Dermis blood vessel endothelial cell (primary cell): ENCODE measurements at regions not wholly inside any gene's neighbourhood (a gene's known extent, or its start where the extent isn't known, plus 50 kb on each side); places are given as distances from the start of the nearest gene placed in this dataset.
"Not testable (repeated sequence)": the region's sequence is repeated elsewhere in the genome, so short reads cannot be mapped to it uniquely, and the experiment has no call there.

Experiments
- DNase-seq: peaks from one replicate; pipeline ENCODE4 v3.0.0; 2010

DNA sequence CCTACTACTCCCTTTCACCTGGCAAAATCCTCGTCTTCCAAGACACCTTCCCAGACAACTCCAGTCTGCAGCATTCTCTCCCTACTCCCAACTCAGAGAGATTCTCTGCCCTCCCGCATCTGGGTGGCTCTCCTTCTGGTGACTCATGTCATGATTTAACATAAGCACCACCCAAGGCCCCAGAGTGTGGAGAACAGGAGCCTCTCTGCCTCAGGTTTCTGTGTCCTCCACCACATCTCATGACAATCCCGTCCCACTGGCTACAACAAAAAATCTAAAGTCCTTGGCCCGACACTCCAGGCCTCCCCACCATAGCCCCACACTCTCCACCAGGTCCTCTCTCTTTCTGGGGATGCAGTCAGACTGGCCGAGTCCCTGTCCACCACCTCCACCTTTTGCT lies 197.1 kb downstream of the BCL11A start:
- no peak for DNase-seq

DNA sequence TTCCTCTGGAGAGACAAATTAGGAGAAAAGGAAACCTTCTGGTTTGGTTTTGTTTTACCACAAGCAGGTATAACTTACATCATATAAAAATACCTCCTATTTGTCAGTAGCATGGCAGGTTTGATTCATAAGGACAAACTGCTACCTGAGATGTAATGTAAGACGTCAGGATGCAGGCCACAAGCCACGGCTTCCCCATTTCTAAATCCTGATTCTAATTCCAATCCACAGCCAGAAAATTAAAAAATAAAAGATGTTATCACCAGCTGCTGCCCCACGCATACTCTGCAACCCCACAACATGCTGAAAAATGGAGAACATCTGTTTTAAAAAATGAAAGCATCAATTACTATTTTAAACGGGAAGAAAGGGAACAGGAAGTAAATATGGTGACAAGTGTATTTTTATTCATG lies 197.6 kb downstream of the BCL11A start:
- DNase-seq = no peak

DNA sequence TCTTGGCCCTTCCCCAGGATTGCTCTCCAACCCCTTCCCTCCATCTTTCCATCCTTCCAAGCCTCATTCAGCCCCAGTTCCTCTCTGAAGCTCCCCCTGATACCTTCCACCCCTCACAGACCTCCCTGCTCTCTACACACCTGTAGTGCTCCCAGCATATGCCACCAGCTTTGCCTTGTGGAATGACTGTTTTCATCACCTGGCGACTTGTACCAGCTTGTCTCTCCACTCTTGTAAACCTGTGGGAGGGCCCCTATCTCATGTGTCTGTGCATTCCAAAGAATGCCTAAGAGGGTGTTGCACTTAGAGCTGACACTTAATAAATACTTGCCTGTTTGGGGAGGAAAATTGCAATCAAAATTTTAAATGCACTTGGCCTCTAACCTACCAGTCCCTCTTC lies 198.7 kb downstream of the BCL11A start:
- no peak for DNase-seq

DNA sequence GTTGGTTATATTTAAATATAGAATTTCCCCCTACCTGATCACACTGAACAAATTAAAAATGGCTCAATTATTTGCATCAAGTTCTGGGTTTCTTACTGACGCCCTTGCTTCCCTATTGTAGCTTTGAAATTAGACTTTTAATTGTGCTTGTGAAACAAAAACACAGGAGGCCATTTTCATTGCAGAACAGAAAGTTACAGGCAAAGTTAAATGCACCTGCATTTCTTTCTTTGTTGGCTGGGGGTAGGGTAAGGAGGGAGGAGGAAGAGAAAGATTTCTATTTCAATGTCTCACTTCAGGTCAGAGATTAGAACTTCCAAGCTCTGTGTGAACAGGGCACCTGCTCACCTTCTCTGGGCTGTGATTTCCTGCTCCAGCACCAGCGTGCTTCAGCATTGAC lies 199.6 kb downstream of the BCL11A start:
- DNase-seq = no peak

DNA sequence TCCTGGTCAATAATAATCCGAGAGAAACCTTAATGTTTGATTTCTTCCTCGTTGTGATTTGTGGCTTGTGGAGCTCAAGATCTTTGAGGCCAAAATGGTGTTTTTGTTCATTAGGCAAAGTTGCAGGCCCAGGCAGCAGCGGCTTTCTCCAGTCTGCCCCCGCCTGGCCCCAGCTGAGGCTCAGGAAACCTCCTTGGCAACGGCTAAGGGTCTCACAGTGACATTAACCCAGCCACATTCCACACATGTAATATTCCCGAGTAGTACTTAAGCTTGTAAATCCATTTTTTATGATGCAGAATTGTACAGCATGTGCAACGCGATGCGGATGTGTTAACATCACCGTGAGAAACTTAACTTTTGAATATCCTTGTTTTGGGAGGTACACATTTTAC lies 200.1 kb downstream of the BCL11A start:
- no peak for DNase-seq

DNA sequence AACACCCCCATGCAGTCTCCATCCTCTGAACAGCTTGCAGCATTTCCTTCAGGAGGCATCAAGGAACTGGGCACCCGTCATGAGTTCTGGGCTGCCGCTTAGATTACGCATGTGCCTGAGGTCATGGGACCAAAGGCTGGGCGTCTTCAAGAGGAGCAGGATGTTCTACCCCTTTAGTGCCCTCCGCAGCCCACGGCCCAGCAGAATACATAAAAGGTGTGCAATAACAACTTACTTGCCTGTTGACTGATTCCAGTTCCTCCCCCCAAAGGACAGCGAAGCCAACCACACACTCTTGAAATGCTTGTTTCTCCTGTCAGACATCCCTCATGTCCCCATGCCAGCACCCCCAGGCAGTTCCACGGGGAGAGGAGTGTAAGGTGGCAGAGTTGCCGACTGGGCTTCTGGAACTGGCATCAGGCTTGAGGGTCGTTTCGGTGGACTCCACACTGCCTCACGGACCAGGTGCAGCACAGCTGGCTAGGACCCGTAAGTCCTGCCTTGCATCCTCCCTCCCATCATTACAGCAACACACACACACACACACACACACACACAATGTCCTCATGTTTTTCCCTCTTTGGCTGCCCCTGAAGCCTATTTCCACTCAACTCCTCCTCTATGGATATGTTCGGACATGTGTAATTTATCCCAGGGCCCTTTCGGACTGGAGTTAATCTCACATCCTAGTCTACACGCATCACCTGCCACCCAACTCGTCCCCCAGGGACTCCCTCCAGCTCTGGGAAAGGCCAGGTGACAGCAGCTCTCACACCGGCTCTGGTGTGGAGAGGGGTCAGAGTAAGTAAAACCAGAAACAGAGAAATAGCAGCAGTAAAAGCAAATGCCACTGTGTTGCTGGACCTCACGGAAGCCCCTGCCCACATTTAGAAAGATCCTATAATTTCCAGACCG lies 200.7 kb downstream of the BCL11A start:
- no peak for DNase-seq

DNA sequence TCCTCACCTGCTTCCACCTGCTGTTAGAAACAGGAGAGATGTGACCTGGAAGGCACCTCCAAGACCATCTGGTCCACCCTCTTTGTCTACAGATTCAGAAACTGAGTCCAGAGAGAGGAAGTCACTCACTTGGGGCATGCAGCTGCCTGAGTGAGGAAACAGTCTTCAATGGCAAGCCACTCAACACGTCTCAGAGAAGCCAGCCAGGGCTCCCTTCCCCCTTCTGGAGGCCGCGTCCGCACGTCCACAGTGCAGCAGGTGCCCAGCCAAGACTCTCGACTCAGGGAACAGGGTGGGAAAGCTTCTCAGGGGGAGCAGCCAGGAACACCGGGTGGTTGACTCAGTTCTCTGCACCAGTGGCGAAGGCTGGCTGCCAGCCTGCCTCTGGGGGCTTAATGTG lies 201.7 kb downstream of the BCL11A start:
- DNase-seq = no peak

DNA sequence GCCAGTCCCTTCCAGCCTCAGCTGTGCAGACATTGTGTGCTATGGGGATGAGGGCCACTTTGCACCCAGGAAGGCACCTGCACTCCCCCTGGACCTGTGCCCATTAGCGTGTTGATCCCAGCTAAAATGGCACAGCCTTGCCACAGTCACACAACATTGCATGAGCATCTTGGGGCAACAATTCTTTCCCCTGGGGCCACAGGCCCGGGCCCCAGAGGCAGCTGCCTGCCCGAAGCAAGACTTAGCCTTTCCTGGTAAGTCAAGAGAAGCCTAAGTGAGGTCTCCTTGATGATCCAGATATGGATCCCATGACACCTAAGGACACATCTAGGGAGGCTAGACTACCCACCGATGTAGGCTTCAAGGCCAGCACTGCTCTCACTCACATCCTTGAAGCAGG lies 202.1 kb downstream of the BCL11A start:
- DNase-seq = no peak

DNA sequence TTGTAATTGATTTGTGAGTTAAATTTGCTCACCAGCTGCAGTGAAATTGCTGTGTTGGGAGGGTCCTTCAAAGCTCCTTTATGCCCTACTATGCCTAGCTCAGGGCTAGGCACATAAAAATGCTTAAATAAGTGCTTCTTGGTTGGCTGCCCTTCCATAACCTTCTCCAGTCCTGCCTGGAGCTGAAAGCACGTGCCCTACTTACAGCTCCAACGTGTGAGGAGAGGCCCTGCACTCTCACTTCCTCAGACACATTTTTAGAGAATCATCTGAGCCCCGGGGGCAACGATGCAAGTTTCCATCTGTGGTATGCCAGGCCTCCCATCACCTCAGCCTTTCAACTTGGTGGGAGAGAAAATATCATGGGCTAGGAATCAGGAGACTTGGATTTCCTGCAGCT lies 202.7 kb downstream of the BCL11A start:
- no peak for DNase-seq

DNA sequence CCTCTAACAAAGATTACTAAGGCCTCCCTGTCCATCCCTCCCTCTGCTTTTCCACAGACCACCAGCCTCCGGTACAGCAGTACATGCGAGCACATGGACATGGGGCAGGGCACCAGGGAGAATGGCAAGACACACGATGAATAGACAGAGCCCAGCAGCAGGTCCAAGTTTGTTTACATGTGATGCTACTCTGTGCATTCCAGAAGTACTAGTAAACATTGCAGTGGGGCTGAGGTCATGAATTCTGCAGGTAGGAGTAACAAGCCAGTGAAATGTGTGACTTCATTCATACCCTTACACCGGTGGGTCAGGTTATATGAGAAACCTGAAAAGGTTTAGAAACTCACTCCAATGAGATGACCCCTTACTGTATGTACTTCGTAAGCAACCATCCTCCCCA lies 205.7 kb downstream of the BCL11A start:
- DNase-seq = no peak

DNA sequence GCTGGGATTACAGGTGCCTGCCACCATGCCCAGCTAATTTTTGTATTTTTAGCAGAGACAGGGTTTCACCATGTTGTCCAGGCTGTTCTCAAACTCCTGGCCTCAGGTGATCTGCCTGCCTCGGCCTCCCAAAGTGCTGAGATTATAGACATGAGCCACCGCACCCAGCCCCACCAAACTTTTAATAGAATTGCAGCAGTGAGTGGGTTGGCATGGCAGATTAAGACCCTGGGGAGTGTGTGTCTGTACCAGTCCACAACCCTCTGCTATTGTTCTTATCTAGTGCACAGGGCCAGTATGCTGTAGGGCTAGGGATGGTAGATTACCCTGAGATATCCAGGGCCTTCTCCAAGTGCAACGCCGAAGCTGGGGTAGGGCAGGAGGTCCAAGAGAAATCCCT lies 211.0 kb downstream of the BCL11A start:
- not testable (repeated sequence) for DNase-seq

DNA sequence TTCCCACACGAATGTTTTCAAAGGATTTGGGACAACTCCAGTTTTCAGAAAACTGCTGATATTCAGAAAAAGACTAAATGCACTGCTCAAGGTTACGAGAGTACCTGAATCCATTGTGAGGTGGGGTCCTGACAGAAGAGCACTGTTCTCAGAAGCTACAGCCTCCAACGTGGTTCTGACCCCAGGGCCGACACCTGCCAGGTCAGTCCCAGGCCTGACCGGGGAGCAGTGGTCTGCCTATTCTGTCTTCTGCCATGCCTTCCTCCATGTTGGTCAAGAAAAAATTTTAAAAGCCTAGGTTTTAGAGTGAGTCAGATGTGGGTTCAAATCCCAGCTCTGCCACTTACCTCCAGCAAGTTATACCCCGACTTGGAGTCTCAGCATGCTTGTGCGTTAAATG lies 212.3 kb downstream of the BCL11A start:
- DNase-seq = no peak

DNA sequence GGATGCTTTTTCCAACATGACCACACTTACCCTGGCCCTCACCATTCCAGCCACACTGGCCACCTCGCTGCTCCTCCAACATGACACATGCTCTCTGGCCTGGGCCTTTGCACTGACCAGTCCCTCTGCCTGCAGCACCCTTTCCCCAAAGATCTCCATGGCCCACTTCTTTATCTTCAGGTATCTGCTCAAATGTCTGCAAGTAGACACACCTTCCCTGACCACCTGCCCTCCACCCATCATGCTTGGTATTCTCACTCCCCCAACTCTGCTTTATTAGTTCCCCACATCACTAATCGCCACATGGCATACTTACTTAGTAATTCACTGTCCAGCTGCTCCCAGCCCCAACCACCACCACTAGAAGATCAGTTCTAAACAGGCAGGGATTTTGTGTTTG lies 214.2 kb downstream of the BCL11A start:
- DNase-seq = no peak

DNA sequence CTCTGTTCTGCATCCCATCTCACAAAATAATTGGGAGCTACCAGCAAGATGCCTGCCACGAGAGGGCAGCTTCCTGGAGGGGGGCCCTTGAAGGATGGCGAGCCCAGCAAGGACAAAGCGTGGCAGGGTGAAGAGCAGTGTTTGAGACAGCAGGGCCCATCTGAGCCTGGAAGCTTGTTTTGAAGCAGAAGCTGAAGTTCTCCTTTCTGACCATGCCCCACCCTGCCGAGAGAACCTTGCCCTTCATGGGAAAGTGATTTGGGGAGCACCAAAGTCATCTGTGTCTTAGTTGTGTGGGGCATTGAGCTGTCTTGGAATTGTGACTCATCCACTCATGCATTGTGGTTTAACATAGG lies 216.3 kb downstream of the BCL11A start:
- DNase-seq = no peak

DNA sequence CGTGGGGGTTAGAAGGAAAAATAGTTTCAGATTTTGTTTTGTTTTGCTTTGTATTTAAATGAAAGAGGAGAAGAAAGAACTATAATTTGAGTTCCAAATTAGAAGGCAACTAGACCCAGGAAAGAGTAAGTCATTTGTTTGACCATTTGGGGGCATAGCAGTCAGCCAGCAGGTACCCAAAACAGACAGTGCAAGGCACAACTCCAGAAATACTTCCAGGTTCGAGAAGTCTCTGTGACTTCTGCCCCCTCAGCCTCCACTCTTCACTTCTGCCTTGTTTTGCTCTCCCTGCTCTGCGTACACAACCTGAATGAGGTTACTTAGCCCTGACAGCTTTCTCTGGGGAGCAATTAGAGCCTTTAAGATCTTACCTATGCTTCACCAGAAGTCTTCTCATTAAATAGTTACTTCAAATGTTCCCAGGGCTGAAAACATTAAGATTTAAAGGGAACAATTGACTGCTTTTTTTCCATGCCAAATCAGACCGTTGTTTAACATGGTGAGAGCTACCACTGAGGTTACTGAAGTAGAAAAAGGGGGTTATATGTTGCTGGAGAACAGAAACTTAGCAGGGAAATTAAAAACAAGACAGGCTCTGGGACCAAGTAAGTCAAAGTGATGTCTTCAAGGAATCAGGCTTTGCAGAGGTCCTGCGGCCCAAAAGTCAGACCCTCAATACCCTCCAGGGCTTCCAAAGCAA lies 216.9 kb downstream of the BCL11A start:
- no peak for DNase-seq

DNA sequence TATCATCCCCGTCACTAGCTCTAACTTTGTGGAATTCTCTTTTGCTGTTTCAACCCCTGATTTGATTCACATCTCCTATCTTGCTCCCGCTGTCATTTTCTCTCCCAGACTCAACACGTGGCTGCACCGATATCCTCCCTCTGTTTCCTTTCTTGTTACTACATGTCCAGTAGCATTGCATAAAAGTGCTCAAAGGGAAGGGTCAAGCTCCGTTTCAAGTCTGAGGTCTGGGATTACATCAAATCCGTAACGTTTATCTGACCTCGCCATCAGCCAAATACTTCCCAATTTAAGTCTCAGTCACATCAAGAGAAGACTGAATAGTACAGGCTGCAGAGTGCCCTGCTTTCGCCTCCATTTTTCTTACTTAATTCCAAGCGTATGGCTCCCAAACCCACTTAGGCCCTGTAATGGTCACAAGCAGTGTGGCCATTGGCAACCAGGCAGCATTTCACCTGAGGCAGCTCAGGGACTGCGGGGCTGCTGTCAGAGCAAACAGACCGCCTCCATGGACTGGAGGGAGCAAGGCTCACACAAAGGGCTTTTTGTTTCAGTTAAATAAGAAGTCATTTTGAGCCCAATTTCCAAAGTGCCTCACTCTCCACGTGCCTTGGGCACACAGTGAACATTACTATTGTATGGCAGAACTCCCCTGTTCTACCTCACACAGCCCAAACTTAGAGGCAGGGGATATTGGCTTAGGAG lies 217.8 kb downstream of the BCL11A start:
- no peak for DNase-seq

DNA sequence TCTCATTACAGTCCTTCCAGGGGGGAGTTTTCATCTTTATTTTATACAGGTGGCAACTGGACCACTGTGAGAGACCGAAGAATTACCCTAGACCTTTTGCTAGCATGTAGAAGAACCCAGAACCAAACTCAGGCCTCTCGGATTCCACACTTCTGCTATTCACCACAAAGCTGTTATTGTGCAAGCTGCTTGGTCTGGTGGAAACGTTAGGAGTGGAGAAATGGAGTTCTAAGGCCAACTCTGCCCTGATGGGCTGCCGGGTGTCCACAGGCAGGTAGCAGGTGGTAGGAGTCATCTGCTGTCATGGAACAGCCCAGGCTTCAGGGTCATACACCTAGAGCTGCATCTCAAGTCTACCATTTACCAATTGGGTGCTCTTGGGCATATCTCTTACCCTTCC lies 218.8 kb downstream of the BCL11A start:
- no peak for DNase-seq

DNA sequence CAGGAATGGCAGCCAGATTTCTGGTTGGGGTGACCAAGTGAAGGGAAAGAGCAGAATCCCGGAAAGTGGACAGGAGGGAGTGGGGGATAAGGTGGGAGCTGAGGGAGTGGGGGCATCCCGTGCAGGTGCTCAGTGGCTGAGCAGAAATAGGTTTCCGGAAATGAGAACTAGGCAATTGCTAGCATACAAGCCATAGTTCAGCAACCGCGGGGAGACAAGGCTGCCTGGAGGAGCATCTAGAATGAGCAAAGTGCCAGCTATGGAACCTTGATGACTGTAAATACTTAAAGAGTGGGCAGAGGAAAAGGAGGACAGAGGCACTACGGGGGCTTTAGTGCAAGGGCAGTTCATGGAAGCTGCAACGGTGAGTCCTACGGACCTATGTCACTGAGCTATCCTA lies 220.2 kb downstream of the BCL11A start:
- DNase-seq = no peak

DNA sequence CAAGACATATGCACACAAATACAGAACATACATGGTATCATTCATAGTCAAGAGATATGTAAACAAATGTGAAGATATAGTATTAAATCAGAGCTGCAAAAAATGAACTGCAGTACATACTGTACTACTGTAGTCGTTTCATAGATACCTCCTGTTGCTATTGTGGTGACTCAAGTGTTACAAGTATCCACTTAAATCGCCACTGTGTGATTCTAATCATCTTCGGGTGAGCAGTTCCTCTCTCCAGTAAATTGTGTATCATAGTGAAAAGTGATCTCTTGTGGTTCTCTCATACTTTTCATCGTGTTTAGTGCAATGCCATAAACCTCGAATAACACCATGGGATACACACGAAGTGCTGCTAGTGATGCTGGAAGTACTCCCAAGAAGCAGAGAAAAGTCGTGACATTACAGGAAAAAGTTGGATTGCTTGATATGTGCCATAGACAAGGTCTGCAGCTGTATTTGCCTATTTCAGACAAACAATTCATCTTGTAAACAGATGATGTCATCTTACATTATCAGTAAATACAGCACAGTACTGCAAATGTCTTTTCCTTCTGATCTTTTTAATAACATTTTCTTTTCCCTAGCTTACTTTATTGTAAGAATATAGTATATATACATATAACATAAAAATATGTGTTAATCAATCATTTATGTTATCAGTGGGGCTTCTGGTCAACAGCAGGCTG lies 222.2 kb downstream of the BCL11A start:
- no peak for DNase-seq

DNA sequence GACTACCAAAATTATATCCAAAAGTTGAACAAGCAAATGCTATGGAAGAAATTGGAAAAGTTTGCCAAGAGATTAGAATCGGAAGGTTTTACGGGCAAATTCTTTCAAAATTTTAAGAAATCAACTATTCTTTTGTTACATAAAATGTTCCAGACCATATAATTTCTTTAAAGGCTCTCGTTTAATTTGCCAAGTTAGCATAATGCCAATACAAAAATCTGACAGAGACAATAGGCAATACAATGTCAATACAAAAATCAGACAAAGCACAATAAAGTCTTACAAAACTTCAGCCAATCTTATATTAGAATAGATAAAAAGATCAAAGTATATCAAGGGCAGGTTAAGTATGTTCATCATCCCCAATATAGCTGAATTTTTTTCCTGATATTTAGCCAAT lies 224.2 kb downstream of the BCL11A start:
- no peak for DNase-seq

DNA sequence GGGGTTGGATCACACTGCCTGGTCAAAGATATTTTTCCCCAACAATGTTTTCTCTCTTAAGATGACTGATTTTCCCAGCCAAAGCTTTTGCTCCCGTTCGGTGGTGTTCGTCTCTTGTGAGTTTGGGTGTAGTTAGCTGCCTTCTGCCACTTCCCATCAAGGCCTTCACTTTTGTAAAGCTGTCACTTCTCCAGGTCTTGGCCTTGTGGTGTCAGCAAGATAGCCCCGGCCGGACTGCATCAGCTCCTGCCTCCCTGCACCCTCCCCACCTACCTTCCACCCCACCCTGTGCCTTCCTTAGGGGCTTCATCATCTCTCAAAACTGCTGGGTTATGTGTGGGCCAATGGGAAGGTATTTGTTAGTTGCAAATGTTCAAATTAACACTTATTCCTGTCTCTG lies 228.9 kb downstream of the BCL11A start:
- no peak for DNase-seq

DNA sequence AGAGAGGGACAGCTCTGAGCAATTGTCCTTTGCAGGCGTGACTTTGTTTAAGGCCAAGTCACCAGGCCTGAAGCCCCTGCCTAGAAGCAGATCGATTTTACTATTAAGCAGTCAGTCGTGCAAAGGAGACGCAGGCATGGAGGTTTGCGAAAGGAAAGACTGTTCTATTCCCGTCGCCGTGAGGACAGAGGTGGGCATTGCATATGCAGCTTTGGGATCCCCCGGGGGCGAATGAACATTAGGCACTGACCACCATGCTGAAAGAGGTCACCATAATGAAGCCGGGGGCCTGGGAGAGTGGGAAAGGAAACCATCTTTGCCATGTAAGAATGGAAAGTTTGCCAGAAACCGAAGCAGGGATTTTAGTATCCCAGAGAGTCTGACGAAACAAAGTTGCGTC lies 231.6 kb downstream of the BCL11A start:
- DNase-seq = no peak

DNA sequence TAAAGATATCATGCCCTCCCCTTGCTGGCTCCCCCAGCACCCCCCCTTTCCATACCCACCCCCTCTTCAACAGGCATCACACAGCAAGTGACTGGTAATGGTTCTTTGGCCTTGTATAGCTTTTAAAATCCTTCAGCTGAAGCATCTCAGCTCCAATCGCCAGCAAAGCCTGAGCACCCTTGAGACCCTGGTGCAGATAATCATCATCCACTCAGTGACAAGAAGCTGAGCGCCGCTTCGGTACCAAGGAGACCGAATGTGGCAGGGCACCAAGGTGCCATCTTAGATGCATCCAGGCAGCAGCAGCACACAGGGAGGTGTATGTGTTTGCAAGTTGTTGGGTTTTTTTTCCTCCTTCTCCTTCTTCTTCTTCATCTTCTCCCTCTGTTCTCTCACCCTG lies 232.7 kb downstream of the BCL11A start:
- no peak for DNase-seq
